ENCODE measurements at regions not wholly inside any gene's neighbourhood (a gene's known extent, or its start where the extent isn't known, plus 50 kb on each side); places are given as distances from the start of the nearest gene placed in this dataset.
A peak's percentile ranks its signal among the peaks of the same experiment; 100 is the strongest.
"Not testable (repeated sequence)": the region's sequence is repeated elsewhere in the genome, so short reads cannot be mapped to it uniquely, and the experiment has no call there.

DNA sequence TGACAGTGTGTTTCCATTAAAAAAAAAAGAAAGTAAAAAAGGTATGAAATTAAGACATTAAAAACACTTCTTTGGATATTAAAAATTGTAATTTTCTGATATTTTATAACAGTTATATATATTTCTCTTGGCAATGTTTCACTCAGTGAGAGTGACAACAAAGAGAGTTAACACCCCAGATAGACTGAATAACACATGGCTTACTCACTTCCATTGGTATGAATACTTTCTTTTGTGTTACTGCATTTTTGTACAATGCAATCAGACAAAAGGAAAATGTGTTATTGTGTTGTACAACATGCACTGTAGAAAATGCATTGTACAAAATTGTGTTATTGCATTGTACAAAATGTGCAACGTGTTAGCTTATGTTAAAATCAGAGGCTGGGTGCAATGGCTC is 676.6 kb upstream of the AMELY start:
- H3K79me2 ChIP-seq (ENCODE audit: insufficient read depth, low read length); H3K36me3 ChIP-seq (ENCODE audit: insufficient read depth, low read length); H3K4me3 ChIP-seq (ENCODE audit: low read depth in 1 of 2, low read length in 2 of 2); H3K27ac ChIP-seq (ENCODE audit: low read length); H3K4me1 ChIP-seq (ENCODE audit: insufficient read depth, low read length); DNase-seq; H2AFZ ChIP-seq (ENCODE audit: low read depth, low read length); H4K20me1 ChIP-seq (ENCODE audit: insufficient read depth, low read length); H3K9ac ChIP-seq (ENCODE audit: low read depth, low read length); H3K27me3 ChIP-seq (ENCODE audit: insufficient read depth, low read length, poor library complexity); H3K9me3 ChIP-seq (ENCODE audit: insufficient read depth, low read length, severe bottlenecking); ATAC-seq (ENCODE audit: insufficient read depth, low read depth); H3K4me2 ChIP-seq (ENCODE audit: insufficient read depth, low read length): not testable (repeated sequence)

DNA sequence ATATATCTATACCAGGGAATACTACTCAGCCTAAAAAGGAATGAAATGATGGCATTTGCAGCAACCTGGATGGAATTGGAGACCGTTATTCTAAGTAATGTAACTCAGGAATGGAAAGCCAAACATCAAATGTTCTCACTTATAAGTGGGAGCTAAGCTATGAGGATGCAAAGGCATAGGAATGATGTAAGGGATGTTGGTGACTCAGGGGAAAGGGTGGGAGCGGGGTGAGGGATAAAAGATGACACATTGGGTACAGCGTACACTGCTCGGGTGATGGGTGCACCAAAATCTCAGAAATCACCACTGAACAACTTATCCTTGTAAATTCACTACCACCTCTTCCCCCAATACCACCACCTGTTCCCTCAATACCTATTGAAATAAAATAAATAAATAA is 651.0 kb upstream of the AMELY start:
- Histone ChIP-seq H3K9ac (ENCODE audit: low read depth, low read length) (no peak overlapping the region), H3K79me2 (ENCODE audit: insufficient read depth, low read length) (no peaks in the 10 kb centered on the region), H2AFZ (ENCODE audit: low read depth, low read length) (no peak overlapping the region), H3K4me2 (ENCODE audit: insufficient read depth, low read length) (no peak overlapping the region), H3K27ac (ENCODE audit: low read length) (no peak overlapping the region), H4K20me1 (ENCODE audit: insufficient read depth, low read length) (no peaks in the 10 kb centered on the region), H3K27me3 (ENCODE audit: insufficient read depth, low read length, poor library complexity) (no peaks in the 10 kb centered on the region), H3K4me1 (ENCODE audit: insufficient read depth, low read length) (no peaks in the 10 kb centered on the region), H3K9me3 (ENCODE audit: insufficient read depth, low read length, severe bottlenecking) (no peaks in the 10 kb centered on the region), H3K36me3 (ENCODE audit: insufficient read depth, low read length) (no peaks in the 10 kb centered on the region), H3K4me3 (ENCODE audit: low read depth in 1 of 2, low read length in 2 of 2) (no peak overlapping the region)
- ATAC-seq (ENCODE audit: insufficient read depth, low read depth), result no peak
- no peak for DNase-seq
- TF ChIP-seq, protein P1, sequence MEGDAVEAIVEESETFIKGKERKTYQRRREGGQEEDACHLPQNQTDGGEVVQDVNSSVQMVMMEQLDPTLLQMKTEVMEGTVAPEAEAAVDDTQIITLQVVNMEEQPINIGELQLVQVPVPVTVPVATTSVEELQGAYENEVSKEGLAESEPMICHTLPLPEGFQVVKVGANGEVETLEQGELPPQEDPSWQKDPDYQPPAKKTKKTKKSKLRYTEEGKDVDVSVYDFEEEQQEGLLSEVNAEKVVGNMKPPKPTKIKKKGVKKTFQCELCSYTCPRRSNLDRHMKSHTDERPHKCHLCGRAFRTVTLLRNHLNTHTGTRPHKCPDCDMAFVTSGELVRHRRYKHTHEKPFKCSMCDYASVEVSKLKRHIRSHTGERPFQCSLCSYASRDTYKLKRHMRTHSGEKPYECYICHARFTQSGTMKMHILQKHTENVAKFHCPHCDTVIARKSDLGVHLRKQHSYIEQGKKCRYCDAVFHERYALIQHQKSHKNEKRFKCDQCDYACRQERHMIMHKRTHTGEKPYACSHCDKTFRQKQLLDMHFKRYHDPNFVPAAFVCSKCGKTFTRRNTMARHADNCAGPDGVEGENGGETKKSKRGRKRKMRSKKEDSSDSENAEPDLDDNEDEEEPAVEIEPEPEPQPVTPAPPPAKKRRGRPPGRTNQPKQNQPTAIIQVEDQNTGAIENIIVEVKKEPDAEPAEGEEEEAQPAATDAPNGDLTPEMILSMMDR (IDR thresholded peaks at IDR 0.05; ENCODE audit: borderline replicate concordance, extremely low read depth, low read length, poor library complexity, severe bottlenecking), result no peak
- TF ChIP-seq EZH2 (IDR thresholded peaks at IDR 0.05; ENCODE audit: borderline replicate concordance, low read depth, low read length, severe bottlenecking), result no peak

DNA sequence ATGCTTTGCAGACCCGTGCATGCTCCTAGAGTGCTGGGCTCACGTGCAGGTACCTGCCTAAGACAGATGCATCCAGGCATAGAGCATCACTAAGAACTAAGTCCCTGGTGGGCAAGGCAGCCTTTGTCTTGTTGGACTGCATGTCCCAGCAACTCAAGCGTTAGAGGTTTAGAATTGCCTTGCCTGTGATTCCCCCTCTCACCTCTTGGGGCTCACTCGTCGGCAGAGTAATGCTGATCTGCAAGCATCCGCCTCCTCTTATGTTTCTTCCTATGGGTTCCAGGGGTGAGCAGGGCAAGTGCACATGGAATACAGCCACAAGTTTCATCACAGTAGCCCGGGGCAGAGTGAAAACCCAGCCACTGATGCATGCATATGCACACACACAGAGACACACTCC is 646.1 kb upstream of the AMELY start:
- no peak overlapping the region for H3K4me2 ChIP-seq (ENCODE audit: insufficient read depth, low read length)
- DNase-seq, result no peak
- no peaks in the 10 kb centered on the region for H3K27me3 ChIP-seq (ENCODE audit: insufficient read depth, low read length, poor library complexity)
- no peaks in the 10 kb centered on the region for H3K79me2 ChIP-seq (ENCODE audit: insufficient read depth, low read length)
- H3K36me3 ChIP-seq (ENCODE audit: insufficient read depth, low read length), result no peaks in the 10 kb centered on the region
- H4K20me1 ChIP-seq (ENCODE audit: insufficient read depth, low read length), result no peaks in the 10 kb centered on the region
- H3K4me3 ChIP-seq (ENCODE audit: low read depth in 1 of 2, low read length in 2 of 2), result no peak overlapping the region
- no peak for ATAC-seq (ENCODE audit: insufficient read depth, low read depth)
- no peak overlapping the region for H3K27ac ChIP-seq (ENCODE audit: low read length)
- H2AFZ ChIP-seq (ENCODE audit: low read depth, low read length), result no peak overlapping the region
- H3K4me1 ChIP-seq (ENCODE audit: insufficient read depth, low read length), result peaks cover 13% of the 10 kb centered on the region
- no peak overlapping the region for H3K9ac ChIP-seq (ENCODE audit: low read depth, low read length)
- TF ChIP-seq EZH2 (IDR thresholded peaks at IDR 0.05; ENCODE audit: borderline replicate concordance, low read depth, low read length, severe bottlenecking), result no peak
- TF ChIP-seq, protein P1 (IDR thresholded peaks at IDR 0.05; ENCODE audit: borderline replicate concordance, extremely low read depth, low read length, poor library complexity, severe bottlenecking), result peak; percentile 45
- no peaks in the 10 kb centered on the region for H3K9me3 ChIP-seq (ENCODE audit: insufficient read depth, low read length, severe bottlenecking)

DNA sequence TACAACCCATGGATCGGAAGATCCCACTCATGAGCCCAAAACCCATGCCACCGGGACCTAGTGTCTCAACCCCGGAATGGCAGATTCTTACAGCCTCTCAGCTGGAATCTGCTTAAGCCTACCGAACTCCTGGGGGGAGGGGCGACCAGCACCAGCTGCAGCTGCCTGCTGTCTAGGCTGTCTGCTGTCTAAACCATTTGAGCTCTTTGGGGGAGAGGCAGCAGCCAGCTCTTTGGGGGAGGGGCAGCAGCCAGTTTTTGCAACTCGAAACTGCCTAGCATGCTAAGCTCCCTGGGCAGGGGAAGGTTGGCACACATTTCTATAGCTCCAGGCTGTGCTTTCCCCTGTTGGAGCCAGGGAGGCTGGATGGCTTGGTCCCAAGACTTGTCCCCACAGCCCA is 643.5 kb upstream of the AMELY start:
- Histone ChIP-seq H3K36me3 (ENCODE audit: insufficient read depth, low read length) (no peaks in the 10 kb centered on the region), H4K20me1 (ENCODE audit: insufficient read depth, low read length) (no peaks in the 10 kb centered on the region), H3K27me3 (ENCODE audit: insufficient read depth, low read length, poor library complexity) (no peaks in the 10 kb centered on the region), H3K4me2 (ENCODE audit: insufficient read depth, low read length) (no peak overlapping the region), H2AFZ (ENCODE audit: low read depth, low read length) (no peak overlapping the region), H3K9ac (ENCODE audit: low read depth, low read length) (no peak overlapping the region), H3K4me1 (ENCODE audit: insufficient read depth, low read length) (peaks cover 13% of the 10 kb centered on the region), H3K4me3 (ENCODE audit: low read depth in 1 of 2, low read length in 2 of 2) (no peak overlapping the region), H3K79me2 (ENCODE audit: insufficient read depth, low read length) (no peaks in the 10 kb centered on the region), H3K9me3 (ENCODE audit: insufficient read depth, low read length, severe bottlenecking) (no peaks in the 10 kb centered on the region), H3K27ac (ENCODE audit: low read length) (peak overlapping the region; percentile 59)
- no peak for DNase-seq
- TF ChIP-seq, protein P1 (IDR thresholded peaks at IDR 0.05; ENCODE audit: borderline replicate concordance, extremely low read depth, low read length, poor library complexity, severe bottlenecking), result no peak
- no peak for TF ChIP-seq EZH2 (IDR thresholded peaks at IDR 0.05; ENCODE audit: borderline replicate concordance, low read depth, low read length, severe bottlenecking)
- ATAC-seq (ENCODE audit: insufficient read depth, low read depth), result no peak
